Esophagus muscularis mucosa (tissue), 4 donors: ENCODE measurements at regions not wholly inside any gene's neighbourhood (a gene's known extent, or its start where the extent isn't known, plus 50 kb on each side); places are given as distances from the start of the nearest gene placed in this dataset.

ENCODE experiments used
- DNase-seq: peaks from one replicate; pipeline ENCODE4 v3.0.0-alpha.2; 2017; ENCODE audit errors: extremely low spot score
- H3K27ac ChIP-seq, 4 donors: fragments of 200-600 bp; sonication (generic); replicated peaks in 1 of 4; 1 replicate in 3 of 4; 2 replicates in 1 of 4; pipeline ENCODE4 v1.5.1; 2016 to 2019; ENCODE audit warnings: mild to moderate bottlenecking in 1 of 4
- H3K27me3 ChIP-seq, 4 donors: fragments of 200-600 bp; sonication (generic); one replicate each; pipeline versions ENCODE4 v1.5.1 to v1.6.0; 2016 to 2019
- H3K36me3 ChIP-seq, 4 donors: fragments of 200-600 bp; sonication (generic); one replicate each; pipeline ENCODE4 v1.5.1; 2016 to 2019
- H3K4me1 ChIP-seq, 4 donors: fragments of 200-600 bp; sonication (generic); one replicate each; pipeline ENCODE4 v1.5.1; 2016 to 2019
- H3K4me3 ChIP-seq, 4 donors: fragments of 200-600 bp; sonication (generic); 1 replicate in 2 of 4; 2 replicates in 2 of 4; pipeline ENCODE4 v1.5.1; 2016 to 2019; ENCODE audit warnings: mild to moderate bottlenecking in 4 of 4, moderate library complexity in 1 of 4
- H3K9me3 ChIP-seq, 4 donors: fragments of 200-600 bp; sonication (generic); 1 replicate in 3 of 4; 2 replicates in 1 of 4; pipeline ENCODE4 v1.5.1; 2016 to 2019
- EP300 ChIP-seq: sonication (generic); formaldehyde crosslinking; IDR thresholded peaks from one replicate; pipeline ENCODE4 v1.6.1; 2017; ENCODE audit warnings: antibody characterized with exemption
- POLR2A ChIP-seq: fragments of 450-650 bp; IDR thresholded peaks from one replicate; pipeline ENCODE4 v1.6.1; 2017; ENCODE audit warnings: antibody characterized with exemption, moderate library complexity, mild to moderate bottlenecking, low read depth
- POLR2AphosphoS5 ChIP-seq, 2 donors: sonication (generic); formaldehyde crosslinking; IDR thresholded peaks; one replicate each; pipeline ENCODE4 v1.6.1; 2017; ENCODE audit warnings: antibody characterized with exemption in 2 of 2
- WGBS: methylation state at CpG from one replicate; pipeline ENCODE4 v1.1.5; 2018; 5-methylcytosine and 5-hydroxymethylcytosine counted together
- intact Hi-C: fragments of 100-400 bp; cut with DNase I; formaldehyde crosslinking; loops from one replicate; pipeline ENCODE4 v1.15.1; 2023
- TF ChIP-seq, protein P1 (sequence below), 3 experiments: fragments of 200-600 bp in 2 of 3; fragments of 450-650 bp in 1 of 3; sonication (generic) in 2 of 3; IDR thresholded peaks; one replicate each; pipeline ENCODE4 v1.5.1; 2017 to 2019; ENCODE audit warnings: antibody characterized with exemption in 3 of 3, mild to moderate bottlenecking in 2 of 3, moderate library complexity in 1 of 3

DNA sequence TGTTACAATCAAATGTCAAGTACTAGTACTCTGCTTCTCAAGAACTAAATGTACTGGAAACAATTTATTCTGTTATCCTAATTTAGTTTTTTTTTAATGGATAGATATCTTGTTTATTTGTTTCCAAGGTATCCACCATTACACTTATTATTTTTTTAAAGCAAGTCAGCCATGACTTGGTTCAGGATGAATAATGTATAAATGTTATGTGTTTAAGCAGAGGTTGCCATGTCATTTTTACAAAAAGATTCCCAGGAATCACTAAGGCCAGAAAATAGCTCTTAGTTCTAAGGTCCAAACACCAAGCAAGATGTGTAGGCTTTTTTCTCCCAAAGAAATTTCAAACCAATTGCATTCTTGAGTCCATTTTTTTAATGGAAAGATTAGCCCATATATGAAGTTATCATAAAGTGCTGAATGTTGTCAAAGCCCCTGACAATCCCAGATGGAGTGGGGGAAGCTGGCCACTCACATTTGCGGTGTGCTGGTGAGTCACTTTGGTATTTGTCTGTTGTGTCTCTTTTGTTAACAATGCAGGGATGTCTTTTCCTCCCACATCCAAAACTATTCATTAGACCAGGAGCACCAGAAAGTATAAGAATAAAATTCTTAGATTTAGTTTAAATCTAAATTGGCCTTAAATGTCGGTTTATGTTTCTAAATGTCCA is 158.9 kb downstream of the COL6A3 start:
- Histone ChIP-seq H3K36me3 (no peaks in the 10 kb centered on the region), H3K9me3 (no peaks in the 10 kb centered on the region), H3K4me3 (no peak overlapping the region), H3K27ac (peak overlapping the region; percentile 63 to 69 (median 67)), H3K4me1 (peaks cover 4 to 63% (median 58%) of the 10 kb centered on the region in 4 donors), H3K27me3 (no peaks in the 10 kb centered on the region)
- 58% methylated on average over 2 of the region's 2 CpGs for WGBS
- DNase-seq: no peak
- no peak for TF ChIP-seq POLR2AphosphoS5 (IDR thresholded peaks at IDR 0.05)
- TF ChIP-seq EP300: no peak
- TF ChIP-seq POLR2A: no peak
- TF ChIP-seq, protein P1, sequence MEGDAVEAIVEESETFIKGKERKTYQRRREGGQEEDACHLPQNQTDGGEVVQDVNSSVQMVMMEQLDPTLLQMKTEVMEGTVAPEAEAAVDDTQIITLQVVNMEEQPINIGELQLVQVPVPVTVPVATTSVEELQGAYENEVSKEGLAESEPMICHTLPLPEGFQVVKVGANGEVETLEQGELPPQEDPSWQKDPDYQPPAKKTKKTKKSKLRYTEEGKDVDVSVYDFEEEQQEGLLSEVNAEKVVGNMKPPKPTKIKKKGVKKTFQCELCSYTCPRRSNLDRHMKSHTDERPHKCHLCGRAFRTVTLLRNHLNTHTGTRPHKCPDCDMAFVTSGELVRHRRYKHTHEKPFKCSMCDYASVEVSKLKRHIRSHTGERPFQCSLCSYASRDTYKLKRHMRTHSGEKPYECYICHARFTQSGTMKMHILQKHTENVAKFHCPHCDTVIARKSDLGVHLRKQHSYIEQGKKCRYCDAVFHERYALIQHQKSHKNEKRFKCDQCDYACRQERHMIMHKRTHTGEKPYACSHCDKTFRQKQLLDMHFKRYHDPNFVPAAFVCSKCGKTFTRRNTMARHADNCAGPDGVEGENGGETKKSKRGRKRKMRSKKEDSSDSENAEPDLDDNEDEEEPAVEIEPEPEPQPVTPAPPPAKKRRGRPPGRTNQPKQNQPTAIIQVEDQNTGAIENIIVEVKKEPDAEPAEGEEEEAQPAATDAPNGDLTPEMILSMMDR (IDR thresholded peaks at IDR 0.05): no peak
- intact Hi-C loops: no loop called here

DNA sequence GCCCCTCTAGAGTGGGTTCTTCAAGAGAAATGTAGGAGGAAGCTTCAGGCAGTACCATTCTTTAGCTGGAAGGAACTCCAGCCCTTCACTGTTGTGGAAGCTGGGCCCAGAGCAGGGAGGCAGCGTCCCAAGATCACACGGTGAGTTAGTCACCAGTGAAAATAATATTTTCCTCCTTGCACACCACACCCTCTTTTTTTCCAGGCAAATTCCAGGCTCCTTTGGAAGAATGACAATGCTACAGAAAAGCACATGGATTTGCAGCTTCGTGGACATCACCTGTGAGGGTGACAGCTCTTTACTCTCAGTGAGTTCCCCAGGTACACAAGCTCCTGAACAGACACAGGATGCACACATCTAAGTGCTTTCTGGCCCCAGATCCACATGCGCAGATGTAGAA is 157.1 kb downstream of the COL6A3 start:
- H3K27me3 ChIP-seq: no peaks in the 10 kb centered on the region
- no peak for DNase-seq
- no peaks in the 10 kb centered on the region for H3K36me3 ChIP-seq
- H3K4me1 ChIP-seq: peaks cover 4 to 63% (median 58%) of the 10 kb centered on the region in 4 donors
- H3K9me3 ChIP-seq: no peaks in the 10 kb centered on the region
- peak overlapping the region; percentile 63 to 69 (median 67) for H3K27ac ChIP-seq
- WGBS: 46% methylated on average over 4 of the region's 4 CpGs
- TF ChIP-seq POLR2A (no peak), POLR2AphosphoS5 (IDR thresholded peaks at IDR 0.05) (peak; percentile 33 to 58)
- no peak overlapping the region for H3K4me3 ChIP-seq
- intact Hi-C loops: no loop called here

DNA sequence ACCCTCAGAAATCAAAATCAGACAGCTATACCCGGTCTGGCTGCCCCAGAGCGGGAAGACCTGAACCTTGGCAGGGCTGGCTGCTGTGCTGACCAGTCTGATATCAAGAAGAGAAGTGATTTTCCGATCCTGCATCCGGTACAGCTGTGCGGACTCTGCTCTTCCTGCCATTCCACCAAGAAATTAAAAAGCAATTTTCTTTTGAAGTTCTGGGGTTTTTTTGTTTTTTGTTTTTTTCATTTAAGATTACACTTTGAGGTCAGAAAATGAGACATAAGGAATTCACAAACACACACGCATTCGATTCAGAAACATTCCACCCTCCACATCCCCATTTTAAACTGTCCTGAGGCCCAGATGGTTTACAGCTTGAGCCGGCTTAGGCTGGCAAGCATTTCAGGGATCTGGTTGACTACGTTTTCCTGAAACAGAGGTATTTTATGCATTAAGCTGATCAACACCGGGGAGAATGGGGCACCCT is 156.5 kb downstream of the COL6A3 start:
- Histone ChIP-seq H3K9me3 (no peaks in the 10 kb centered on the region), H3K27ac (peak overlapping the region; percentile 63 to 69 (median 67)), H3K4me1 (peaks cover 4 to 69% (median 58%) of the 10 kb centered on the region in 4 donors), H3K4me3 (no peak overlapping the region), H3K36me3 (no peaks in the 10 kb centered on the region), H3K27me3 (no peaks in the 10 kb centered on the region)
- intact Hi-C loops: no loop called here
- DNase-seq: no peak
- TF ChIP-seq, protein P1 (IDR thresholded peaks at IDR 0.05): no peak
- WGBS: 46% methylated on average over 10 of the region's 10 CpGs

DNA sequence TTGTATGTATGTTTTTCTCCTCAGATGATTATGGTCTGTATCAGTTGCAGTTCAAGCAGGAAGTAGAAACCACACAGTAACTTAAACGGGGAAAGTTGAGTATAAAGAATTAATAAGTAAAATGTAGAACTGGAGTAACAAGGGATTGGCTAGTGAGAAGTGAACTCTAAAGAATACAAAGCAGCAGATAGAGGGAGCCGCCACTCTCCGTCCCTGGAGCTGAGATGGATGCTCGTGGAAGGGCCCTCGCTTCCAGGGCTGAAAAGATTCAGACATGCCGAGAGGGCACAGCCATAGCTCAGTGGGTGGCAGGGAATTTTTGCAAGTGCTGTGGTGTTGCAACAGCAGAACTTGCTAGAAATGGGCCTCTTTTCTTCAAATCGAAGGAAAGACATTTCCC is 155.8 kb downstream of the COL6A3 start:
- H3K27me3 ChIP-seq: no peaks in the 10 kb centered on the region
- H3K4me3 ChIP-seq: no peak overlapping the region
- no peak for DNase-seq
- intact Hi-C loops: no loop called here
- no peaks in the 10 kb centered on the region for H3K36me3 ChIP-seq
- H3K4me1 ChIP-seq: peaks cover 4 to 74% (median 61%) of the 10 kb centered on the region in 4 donors
- TF ChIP-seq POLR2A: no peak
- no peak for TF ChIP-seq POLR2AphosphoS5 (IDR thresholded peaks at IDR 0.05)
- TF ChIP-seq, protein P1 (IDR thresholded peaks at IDR 0.05): no peak
- no peak for TF ChIP-seq EP300
- H3K27ac ChIP-seq: peak overlapping the region; percentile 63 to 69 (median 67)
- 72% methylated on average over 7 of the region's 7 CpGs for WGBS
- no peaks in the 10 kb centered on the region for H3K9me3 ChIP-seq

DNA sequence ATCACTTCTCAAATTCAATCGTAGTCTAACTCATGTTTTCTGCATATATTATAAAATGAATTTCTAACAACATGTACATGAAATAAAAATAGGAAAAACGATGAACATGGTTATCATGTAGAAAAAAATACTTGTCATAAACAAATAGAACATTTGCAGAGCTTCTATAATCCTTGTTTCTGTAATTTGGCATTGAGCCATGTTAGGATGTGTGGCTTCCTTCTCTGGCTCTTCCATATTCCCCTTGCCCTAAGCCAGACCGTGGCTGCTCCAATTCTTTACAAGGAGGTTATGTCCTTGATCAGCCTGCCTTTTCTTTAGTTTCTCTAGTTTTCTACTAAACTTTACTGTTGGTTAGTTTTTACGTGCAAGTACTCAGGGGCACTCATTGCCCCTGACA is 155.3 kb downstream of the COL6A3 start:
- WGBS: 71% methylated on average over 4 of the region's 4 CpGs

More for the DNA sequence above, 155.3 kb downstream of the COL6A3 start:
- Histone ChIP-seq H3K36me3 (no peaks in the 10 kb centered on the region), H3K4me3 (no peak overlapping the region), H3K27me3 (no peaks in the 10 kb centered on the region), H3K9me3 (no peaks in the 10 kb centered on the region), H3K4me1 (peaks cover 4 to 79% (median 62%) of the 10 kb centered on the region in 4 donors), H3K27ac (peak overlapping the region; percentile 63 to 69 (median 67))
- intact Hi-C loops: no loop called here
- TF ChIP-seq EP300 (no peak), POLR2A (no peak), POLR2AphosphoS5 (IDR thresholded peaks at IDR 0.05) (no peak)
- TF ChIP-seq, protein P1 (IDR thresholded peaks at IDR 0.05): no peak
- DNase-seq: no peak
